Right lobe of liver (tissue), 4 donors: ENCODE measurements at regions not wholly inside any gene's neighbourhood (a gene's known extent, or its start where the extent isn't known, plus 50 kb on each side); places are given as distances from the start of the nearest gene placed in this dataset.
"Not testable (repeated sequence)": the region's sequence is repeated elsewhere in the genome, so short reads cannot be mapped to it uniquely, and the experiment has no call there.

Experiments used
- POLR2A ChIP-seq: fragments of 450-650 bp; IDR thresholded peaks from one replicate; pipeline ENCODE4 v1.6.1; 2017; ENCODE audit warnings: antibody characterized with exemption, mild to moderate bottlenecking
- TF ChIP-seq, protein P1 (sequence below), 4 donors: fragments of 200-600 bp in 3 of 4; fragments of 450-650 bp in 1 of 4; IDR thresholded peaks; one replicate each; pipeline versions ENCODE4 v1.5.1 to v1.8.0; 2016 to 2022; ENCODE audit warnings: antibody characterized with exemption in 4 of 4, mild to moderate bottlenecking in 2 of 4
- donor health status: DM: no; HTN: no; CAD: no.
- donor health status: DM: no; HTN: no; CAD: no.
- donor health status: DM: no; HTN: yes; CAD: no.

DNA sequence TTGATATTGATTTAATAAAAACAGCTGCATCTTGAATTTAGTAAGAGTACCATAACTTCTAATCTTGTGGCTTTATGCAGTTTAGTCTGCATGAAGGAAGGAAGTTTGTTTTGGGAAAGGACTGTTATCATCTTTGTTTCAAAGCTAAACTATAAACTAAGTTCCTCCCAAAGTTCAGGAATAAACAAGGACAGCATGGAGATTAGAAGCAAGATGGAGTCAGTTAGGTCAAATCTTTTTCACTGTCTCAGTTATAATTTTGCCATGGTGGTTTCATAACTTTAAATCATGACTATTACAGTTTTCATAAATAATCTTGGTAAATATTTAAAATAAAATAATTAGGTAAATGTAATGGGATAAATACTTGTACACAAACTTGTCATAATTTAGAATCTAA is 189.9 kb upstream of the ETV3 start:
- TF ChIP-seq, protein P1, sequence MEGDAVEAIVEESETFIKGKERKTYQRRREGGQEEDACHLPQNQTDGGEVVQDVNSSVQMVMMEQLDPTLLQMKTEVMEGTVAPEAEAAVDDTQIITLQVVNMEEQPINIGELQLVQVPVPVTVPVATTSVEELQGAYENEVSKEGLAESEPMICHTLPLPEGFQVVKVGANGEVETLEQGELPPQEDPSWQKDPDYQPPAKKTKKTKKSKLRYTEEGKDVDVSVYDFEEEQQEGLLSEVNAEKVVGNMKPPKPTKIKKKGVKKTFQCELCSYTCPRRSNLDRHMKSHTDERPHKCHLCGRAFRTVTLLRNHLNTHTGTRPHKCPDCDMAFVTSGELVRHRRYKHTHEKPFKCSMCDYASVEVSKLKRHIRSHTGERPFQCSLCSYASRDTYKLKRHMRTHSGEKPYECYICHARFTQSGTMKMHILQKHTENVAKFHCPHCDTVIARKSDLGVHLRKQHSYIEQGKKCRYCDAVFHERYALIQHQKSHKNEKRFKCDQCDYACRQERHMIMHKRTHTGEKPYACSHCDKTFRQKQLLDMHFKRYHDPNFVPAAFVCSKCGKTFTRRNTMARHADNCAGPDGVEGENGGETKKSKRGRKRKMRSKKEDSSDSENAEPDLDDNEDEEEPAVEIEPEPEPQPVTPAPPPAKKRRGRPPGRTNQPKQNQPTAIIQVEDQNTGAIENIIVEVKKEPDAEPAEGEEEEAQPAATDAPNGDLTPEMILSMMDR (IDR thresholded peaks at IDR 0.05) = not testable (repeated sequence)
- not testable (repeated sequence) for TF ChIP-seq POLR2A
